GM18873 (cell line): ENCODE measurements at regions not wholly inside any gene's neighbourhood (a gene's known extent, or its start where the extent isn't known, plus 50 kb on each side); places are given as distances from the start of the nearest gene placed in this dataset.
"Not testable (repeated sequence)": the region's sequence is repeated elsewhere in the genome, so short reads cannot be mapped to it uniquely, and the experiment has no call there.

Source experiments
- ATAC-seq: cut with Tn5 transposase; IDR thresholded peaks from one replicate; pipeline ENCODE4 v1.9.1; 2021; ENCODE audit warnings: mild to moderate bottlenecking, moderate library complexity, moderate number of reproducible peaks; ENCODE audit not compliant: unreplicated experiment, low FRiP score

DNA sequence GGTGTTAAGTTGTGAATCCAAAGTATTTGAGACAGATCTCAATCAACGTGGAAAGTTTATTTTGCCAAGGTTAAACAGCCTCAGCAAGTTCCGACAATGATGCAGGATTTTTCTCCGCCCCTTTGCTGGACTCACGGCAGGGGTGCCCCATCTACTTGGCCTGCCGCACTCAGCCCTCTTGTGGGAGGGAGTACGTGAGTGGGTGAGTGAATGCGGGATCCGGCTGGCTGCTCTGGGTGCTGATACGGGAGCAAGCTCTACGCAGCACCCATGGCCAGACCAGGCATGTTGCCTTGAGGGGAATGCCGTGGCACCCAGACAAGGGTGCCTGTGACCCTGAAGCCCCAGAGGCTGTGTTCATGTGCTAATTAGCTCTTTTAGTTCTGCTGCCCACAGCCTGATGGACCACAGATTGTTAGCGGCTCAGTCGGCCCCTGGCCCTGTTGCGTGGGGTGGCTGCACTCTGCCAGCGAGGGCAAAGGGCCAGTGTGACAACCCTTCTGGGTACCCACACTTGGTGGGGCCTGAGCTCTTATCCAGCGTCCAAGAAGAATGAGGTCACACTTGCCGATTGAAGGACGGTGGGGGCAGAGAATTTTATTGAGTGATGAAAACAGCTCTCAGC, 81.2 kb upstream of the FAM153A start:
- ATAC-seq: not testable (repeated sequence)

DNA sequence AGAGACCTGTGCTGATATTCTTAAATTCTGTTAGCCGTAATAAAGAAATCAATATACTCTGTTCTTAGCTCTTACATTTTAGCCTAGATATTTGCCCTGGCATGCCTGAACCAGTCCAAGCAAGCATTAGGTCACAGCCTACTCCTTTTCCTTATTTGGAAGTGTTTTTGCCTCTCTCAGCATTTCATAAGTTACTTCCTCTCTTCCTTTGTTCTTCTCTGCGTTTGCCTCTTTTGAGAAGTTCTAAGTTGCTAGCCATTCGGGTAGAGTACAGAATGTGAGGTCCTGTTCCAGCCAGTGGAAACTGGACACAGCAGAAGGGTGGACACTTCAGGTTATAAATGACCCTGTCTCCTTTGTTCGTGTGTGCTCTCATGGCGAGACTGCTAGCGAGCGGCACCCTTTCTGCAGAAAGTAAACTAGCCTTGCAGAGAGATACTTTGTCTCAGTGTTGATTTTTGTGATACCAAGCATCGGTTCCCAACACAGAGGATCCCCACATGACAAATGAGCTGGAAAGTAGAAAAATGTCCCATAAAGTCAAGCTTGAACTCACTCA, 75.0 kb upstream of the FAM153A start:
- ATAC-seq: not testable (repeated sequence)

DNA sequence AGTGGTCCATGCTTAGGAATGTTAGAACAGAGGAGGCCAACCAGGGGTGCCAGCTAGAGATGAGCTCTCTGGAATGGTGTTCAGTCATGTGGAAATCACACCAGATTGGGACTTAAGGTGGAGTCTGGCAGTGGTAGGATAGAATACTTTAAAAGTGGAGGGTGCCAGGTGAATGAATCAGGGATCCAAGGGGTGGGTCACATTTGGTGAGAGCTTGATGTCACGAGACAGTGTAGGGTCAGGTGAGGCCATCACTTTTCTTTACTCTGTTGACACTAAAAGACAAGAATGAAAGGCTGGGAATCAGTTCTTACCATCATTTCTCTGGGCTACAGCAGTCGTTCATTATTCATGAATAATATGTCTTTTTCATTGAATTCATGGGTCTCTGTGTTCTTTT, 73.8 kb upstream of the FAM153A start:
- ATAC-seq: not testable (repeated sequence)

DNA sequence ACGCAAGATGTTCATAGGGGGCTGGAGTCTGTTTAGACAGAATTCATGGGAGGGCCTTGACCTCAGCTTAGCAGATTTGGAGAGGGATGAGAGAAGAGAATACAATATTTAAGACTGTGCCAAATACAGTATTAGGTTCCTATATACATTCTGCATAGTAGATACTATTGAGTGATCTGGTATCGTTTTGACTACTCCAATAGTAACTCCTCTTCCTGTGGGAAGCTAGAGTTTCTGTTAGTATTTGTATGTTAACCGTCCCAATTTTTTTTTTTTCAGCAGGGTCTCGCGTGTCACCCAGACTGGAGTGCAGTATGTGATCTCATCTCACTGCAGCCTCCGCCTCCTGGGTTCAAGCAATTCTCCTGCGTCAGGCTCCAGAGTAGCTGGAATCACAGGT, 65.2 kb upstream of the FAM153A start:
- ATAC-seq: not testable (repeated sequence)

DNA sequence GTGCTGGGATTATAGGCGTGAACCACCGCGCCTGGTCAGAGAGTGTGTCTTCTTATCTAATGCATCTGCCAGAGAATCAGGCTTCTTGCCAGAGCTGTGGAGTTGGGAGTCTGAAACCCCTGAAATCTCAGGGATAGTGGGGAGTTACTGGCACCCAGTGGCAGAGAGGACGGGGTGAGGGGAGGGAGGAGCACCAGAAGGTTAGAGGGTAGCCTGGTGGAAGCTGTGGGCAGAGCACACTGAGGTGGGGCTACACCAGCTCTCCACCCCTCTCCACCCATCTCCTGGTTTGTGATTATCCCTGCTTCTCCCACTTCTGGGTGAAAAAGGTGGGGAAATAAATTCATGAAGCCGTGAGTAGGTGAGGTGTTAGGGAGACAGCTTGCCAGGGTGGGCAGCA, 63.9 kb upstream of the FAM153A start:
- not testable (repeated sequence) for ATAC-seq

DNA sequence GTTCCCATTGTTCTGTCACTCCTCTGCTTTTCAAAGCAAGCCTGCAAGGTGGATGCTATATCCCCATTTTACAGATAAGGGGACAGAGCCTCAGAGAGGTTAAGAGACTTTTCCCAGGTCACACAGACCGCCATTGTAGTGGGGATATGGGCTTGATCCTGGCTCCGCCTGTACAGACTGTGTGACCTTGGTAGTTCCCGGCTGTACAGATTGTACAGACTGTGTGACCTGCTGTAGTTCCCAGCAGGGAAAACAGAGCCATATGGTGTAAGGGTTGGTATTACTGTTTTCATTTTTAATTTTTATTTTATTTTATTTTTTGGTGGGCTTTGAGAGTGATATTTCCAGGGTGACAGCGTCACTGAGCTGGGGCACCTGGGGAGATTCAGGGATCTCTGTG, 63.2 kb upstream of the FAM153A start:
- ATAC-seq: not testable (repeated sequence)

DNA sequence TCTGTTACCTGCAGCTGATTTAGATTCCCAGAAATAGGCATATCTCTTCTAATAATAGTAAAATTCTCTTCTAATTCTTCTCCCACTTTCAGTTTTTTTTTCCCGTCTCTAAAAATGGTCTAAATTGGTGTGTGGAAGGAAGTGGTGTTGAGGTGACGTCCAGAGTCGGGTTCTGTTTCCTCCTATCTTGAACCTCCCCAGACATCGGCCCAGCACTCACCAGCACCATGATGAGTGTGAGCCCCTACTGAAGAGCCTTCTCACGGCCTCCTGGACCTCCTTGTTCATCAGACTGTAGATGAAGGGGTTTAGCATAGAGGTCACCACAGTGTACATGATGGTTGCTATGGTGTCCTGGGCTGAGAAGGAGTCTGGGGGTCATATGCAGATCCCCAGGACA, 53.5 kb upstream of the FAM153A start:
- not testable (repeated sequence) for ATAC-seq
